B cell (primary cell): ENCODE measurements at regions not wholly inside any gene's neighbourhood (a gene's known extent, or its start where the extent isn't known, plus 50 kb on each side); places are given as distances from the start of the nearest gene placed in this dataset.

ENCODE experiments used
- CTCF ChIP-seq: fragments of 200-600 bp; IDR thresholded peaks from one replicate; pipeline ENCODE4 v1.8.0; 2022; ENCODE audit warnings: antibody characterized with exemption, mild to moderate bottlenecking
- EZH2 ChIP-seq: IDR thresholded peaks from 2 replicates; pipeline ENCODE4 v1.6.1; 2012; ENCODE audit warnings: borderline replicate concordance, low read depth, mild to moderate bottlenecking, moderate library complexity, low read length; ENCODE audit not compliant: insufficient read depth, poor library complexity, severe bottlenecking

DNA sequence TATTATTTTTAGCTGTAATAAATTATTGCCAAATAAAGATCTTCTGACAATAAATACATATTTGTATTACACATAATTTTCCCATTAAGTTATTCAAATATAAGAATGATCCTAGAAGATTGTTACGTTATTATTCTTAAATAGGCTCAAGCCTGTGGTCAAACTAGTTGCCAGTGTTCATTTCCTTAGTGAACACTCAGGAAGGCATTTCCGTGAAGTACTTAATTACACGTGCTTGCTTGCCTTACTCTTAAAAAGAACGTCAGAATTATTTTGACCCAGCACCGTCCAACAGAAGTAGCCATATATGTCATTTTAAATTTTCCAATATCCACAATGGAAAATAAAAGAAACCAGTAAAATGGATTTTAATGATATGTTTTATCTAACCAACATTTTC lies 249.8 kb downstream of the TXNL1 start:
- TF ChIP-seq CTCF (no peak), EZH2 (no peak)
